T-helper 2 cell treated with Interferon-gamma antibody and Interleukin-4, amounts not matched to agents 5 μg/mL and 100 μg/mL, for 36 hours (primary cell): ENCODE measurements at regions not wholly inside any gene's neighbourhood (a gene's known extent, or its start where the extent isn't known, plus 50 kb on each side); places are given as distances from the start of the nearest gene placed in this dataset.
"Not testable (repeated sequence)": the region's sequence is repeated elsewhere in the genome, so short reads cannot be mapped to it uniquely, and the experiment has no call there.

Source experiments
- DNase-seq: peaks from one replicate; pipeline ENCODE4 v3.0.0; 2021; ENCODE audit warnings: low spot score
- H3K27ac Mint-ChIP-seq: one replicate; pipeline ENCODE4 v1.8.0; 2021; ENCODE audit warnings: mild to moderate bottlenecking, mixed read lengths
- H3K27me3 Mint-ChIP-seq: one replicate; pipeline ENCODE4 v1.8.0; 2021; ENCODE audit warnings: low read depth, mixed read lengths
- H3K36me3 Mint-ChIP-seq: one replicate; pipeline ENCODE4 v1.8.0; 2021; ENCODE audit warnings: low read depth, mixed read lengths
- H3K4me1 Mint-ChIP-seq: one replicate; pipeline ENCODE4 v1.8.0; 2021; ENCODE audit warnings: low read depth, mixed read lengths
- H3K4me3 Mint-ChIP-seq: one replicate; pipeline ENCODE4 v1.8.0; 2022; ENCODE audit warnings: mild to moderate bottlenecking, moderate library complexity, mixed read lengths
- H3K9me3 Mint-ChIP-seq: one replicate; pipeline ENCODE4 v1.8.0; 2021; ENCODE audit warnings: mixed read lengths

- Mint-ChIP-seq H3K27ac (no peak overlapping the region), H3K4me1 (no peaks in the 10 kb centered on the region), H3K9me3 (no peaks in the 10 kb centered on the region), H3K36me3 (no peaks in the 10 kb centered on the region), H3K27me3 (no peaks in the 10 kb centered on the region), H3K4me3 (no peak overlapping the region)
- DNase-seq = no peak
These were observed 80.3 kb upstream of the PWP1 start for GRCh38 chr12:107605293-107605692.

- Mint-ChIP-seq H3K4me3 (no peak overlapping the region), H3K9me3 (no peaks in the 10 kb centered on the region), H3K4me1 (no peaks in the 10 kb centered on the region), H3K27me3 (no peaks in the 10 kb centered on the region), H3K27ac (no peak overlapping the region), H3K36me3 (no peaks in the 10 kb centered on the region)
- DNase-seq = peak; percentile 56
These were observed 77.9 kb upstream of the PWP1 start for GRCh38 chr12:107607464-107608392.

- DNase-seq, H3K9me3 Mint-ChIP-seq, H3K36me3 Mint-ChIP-seq, H3K27ac Mint-ChIP-seq, H3K4me1 Mint-ChIP-seq, H3K27me3 Mint-ChIP-seq, H3K4me3 Mint-ChIP-seq: not testable (repeated sequence)
These were observed 76.8 kb upstream of the PWP1 start for GRCh38 chr12:107608779-107609178.

GRCh38 chr12:107610021-107610859 is 75.4 kb upstream of the PWP1 start:
- Mint-ChIP-seq H3K4me1 (no peaks in the 10 kb centered on the region), H3K9me3 (no peaks in the 10 kb centered on the region), H3K27ac (no peak overlapping the region), H3K27me3 (no peaks in the 10 kb centered on the region), H3K4me3 (no peak overlapping the region), H3K36me3 (peaks cover 3% of the 10 kb centered on the region)
- DNase-seq = no peak

GRCh38 chr12:107612508-107612907 is 73.1 kb upstream of the PWP1 start:
- DNase-seq = no peak
- no peak overlapping the region for H3K4me3 Mint-ChIP-seq

GRCh38 chr12:107616941-107617340 is 68.7 kb upstream of the PWP1 start:
- DNase-seq = no peak
- Mint-ChIP-seq H3K4me1 (no peaks in the 10 kb centered on the region), H3K27me3 (no peaks in the 10 kb centered on the region), H3K36me3 (peaks cover 10% of the 10 kb centered on the region), H3K27ac (no peak overlapping the region), H3K9me3 (no peaks in the 10 kb centered on the region), H3K4me3 (no peak overlapping the region)

More at GRCh38 chr12:107612508-107612907, 73.1 kb upstream of the PWP1 start:
- no peaks in the 10 kb centered on the region for H3K27me3 Mint-ChIP-seq
- no peak overlapping the region for H3K27ac Mint-ChIP-seq
- H3K36me3 Mint-ChIP-seq = peaks cover 3% of the 10 kb centered on the region
- H3K9me3 Mint-ChIP-seq = no peaks in the 10 kb centered on the region
- H3K4me1 Mint-ChIP-seq = no peaks in the 10 kb centered on the region

GRCh38 chr12:107618106-107618505 is 67.5 kb upstream of the PWP1 start:
- no peak overlapping the region for H3K4me3 Mint-ChIP-seq
- no peak overlapping the region for H3K27ac Mint-ChIP-seq
- no peaks in the 10 kb centered on the region for H3K4me1 Mint-ChIP-seq
- H3K36me3 Mint-ChIP-seq = peaks cover 13% of the 10 kb centered on the region
- no peak for DNase-seq
- H3K27me3 Mint-ChIP-seq = no peaks in the 10 kb centered on the region
- H3K9me3 Mint-ChIP-seq = no peaks in the 10 kb centered on the region

GRCh38 chr12:107619831-107620230 is 65.8 kb upstream of the PWP1 start:
- H3K27me3 Mint-ChIP-seq = no peaks in the 10 kb centered on the region
- H3K36me3 Mint-ChIP-seq = peaks cover 16% of the 10 kb centered on the region
- H3K9me3 Mint-ChIP-seq = peaks cover under 1% of the 10 kb centered on the region
- no peaks in the 10 kb centered on the region for H3K4me1 Mint-ChIP-seq
- no peak for DNase-seq
- H3K27ac Mint-ChIP-seq = no peak overlapping the region
- H3K4me3 Mint-ChIP-seq = no peak overlapping the region

GRCh38 chr12:107622001-107622400 is 63.6 kb upstream of the PWP1 start:
- H3K4me1 Mint-ChIP-seq = no peaks in the 10 kb centered on the region
- no peak overlapping the region for H3K27ac Mint-ChIP-seq
- DNase-seq = no peak
- no peak overlapping the region for H3K4me3 Mint-ChIP-seq
- H3K36me3 Mint-ChIP-seq = peaks cover 20% of the 10 kb centered on the region
- H3K27me3 Mint-ChIP-seq = no peaks in the 10 kb centered on the region
- H3K9me3 Mint-ChIP-seq = peaks cover 5% of the 10 kb centered on the region

GRCh38 chr12:107624493-107624892 is 61.1 kb upstream of the PWP1 start:
- Mint-ChIP-seq H3K36me3 (peaks cover 13% of the 10 kb centered on the region), H3K9me3 (peaks cover 5% of the 10 kb centered on the region), H3K4me1 (no peaks in the 10 kb centered on the region), H3K4me3 (no peak overlapping the region), H3K27me3 (no peaks in the 10 kb centered on the region), H3K27ac (no peak overlapping the region)
- DNase-seq = no peak

GRCh38 chr12:107631715-107632114 is 53.9 kb upstream of the PWP1 start:
- Mint-ChIP-seq H3K4me3 (no peak overlapping the region), H3K9me3 (no peaks in the 10 kb centered on the region), H3K27ac (no peak overlapping the region), H3K4me1 (no peaks in the 10 kb centered on the region), H3K36me3 (no peaks in the 10 kb centered on the region), H3K27me3 (no peaks in the 10 kb centered on the region)
- DNase-seq = no peak

- Mint-ChIP-seq H3K36me3 (no peaks in the 10 kb centered on the region), H3K27me3 (no peaks in the 10 kb centered on the region), H3K27ac (no peak overlapping the region)
These were observed 53.4 kb upstream of the PWP1 start for GRCh38 chr12:107632246-107632645.

GRCh38 chr12:107634530-107634929 is 51.1 kb upstream of the PWP1 start:
- no peaks in the 10 kb centered on the region for H3K9me3 Mint-ChIP-seq
- H3K27me3 Mint-ChIP-seq = no peaks in the 10 kb centered on the region
- H3K27ac Mint-ChIP-seq = no peak overlapping the region
- no peaks in the 10 kb centered on the region for H3K36me3 Mint-ChIP-seq
- DNase-seq = no peak
- H3K4me1 Mint-ChIP-seq = no peaks in the 10 kb centered on the region
- no peak overlapping the region for H3K4me3 Mint-ChIP-seq

More at GRCh38 chr12:107632246-107632645, 53.4 kb upstream of the PWP1 start:
- Mint-ChIP-seq H3K4me1 (no peaks in the 10 kb centered on the region), H3K4me3 (no peak overlapping the region), H3K9me3 (no peaks in the 10 kb centered on the region)
- no peak for DNase-seq

- no peaks in the 10 kb centered on the region for H3K4me1 Mint-ChIP-seq
- H3K27ac Mint-ChIP-seq = no peak overlapping the region
- H3K27me3 Mint-ChIP-seq = no peaks in the 10 kb centered on the region
- no peaks in the 10 kb centered on the region for H3K36me3 Mint-ChIP-seq
- no peak for DNase-seq
- H3K4me3 Mint-ChIP-seq = no peak overlapping the region
- no peaks in the 10 kb centered on the region for H3K9me3 Mint-ChIP-seq
These were observed 50.5 kb upstream of the PWP1 start for GRCh38 chr12:107635139-107635538.
